ENCODE measurements at regions not wholly inside any gene's neighbourhood (a gene's known extent, or its start where the extent isn't known, plus 50 kb on each side); places are given as distances from the start of the nearest gene placed in this dataset.

- no peak for TF ChIP-seq POLR2AphosphoS5 (IDR thresholded peaks at IDR 0.05)
- TF ChIP-seq CTCF (IDR thresholded peaks at IDR 0.05): no peak
- TF ChIP-seq POLR2A (IDR thresholded peaks at IDR 0.05): no peak
Observed at GRCh38 chr2:212873256-212873655, 278.2 kb downstream of the IKZF2 start.
